A549 (cell line): ENCODE measurements at regions not wholly inside any gene's neighbourhood (a gene's known extent, or its start where the extent isn't known, plus 50 kb on each side); places are given as distances from the start of the nearest gene placed in this dataset.

Experiments used
- CEBPB ChIP-seq, 2 experiments: fragments of >200 bp in 1 of 2; sonication (Bioruptor Twin) in 1 of 2; formaldehyde crosslinking in 1 of 2; IDR thresholded peaks; 2 replicates each; pipeline ENCODE4 v1.6.1; 2012 to 2016
- EP300 ChIP-seq, 2 experiments: fragments of >200 bp; sonication (Bioruptor Twin); formaldehyde crosslinking; IDR thresholded peaks; 2 replicates in 1 of 2; 3 replicates in 1 of 2; pipeline ENCODE4 v1.6.1; 2016 to 2017
- JUNB ChIP-seq: fragments of >200 bp; sonication (Bioruptor Twin); formaldehyde crosslinking; IDR thresholded peaks from 2 replicates; pipeline ENCODE4 v1.6.1; 2016
- MAFK ChIP-seq: fragments of 450-650 bp; IDR thresholded peaks from 2 replicates; pipeline ENCODE4 v1.6.1; 2014; ENCODE audit not compliant: partially characterized antibody
- TF ChIP-seq, protein P1 (sequence below): fragments of >200 bp; sonication (Bioruptor Twin); formaldehyde crosslinking; IDR thresholded peaks from 3 replicates; pipeline ENCODE4 v1.5.1; 2016

DNA sequence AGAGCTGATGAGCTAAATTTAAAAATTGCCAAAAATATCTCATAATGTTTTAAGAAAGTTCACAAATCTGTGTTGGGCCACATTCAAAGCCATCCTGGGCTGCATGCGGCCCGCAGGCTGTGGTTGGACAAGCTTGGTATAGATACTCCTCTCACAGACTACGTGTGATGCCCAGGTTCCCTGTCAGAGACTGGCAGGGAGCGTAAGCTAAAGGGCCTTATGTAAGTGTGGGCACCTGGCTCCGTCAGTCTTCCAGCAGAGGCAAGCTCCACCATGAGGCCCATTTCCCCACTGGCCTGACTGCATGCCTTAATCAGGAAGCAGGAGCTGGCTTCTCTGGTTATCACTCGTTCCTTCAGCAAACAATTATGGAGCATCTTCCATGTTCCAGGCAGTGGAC is 200.2 kb downstream of the FOXO1 start:
- TF ChIP-seq JUNB (no peak), EP300 (IDR thresholded peaks at IDR 0.05) (no peak), MAFK (no peak), CEBPB (IDR thresholded peaks at IDR 0.05) (no peak)
- TF ChIP-seq, protein P1, sequence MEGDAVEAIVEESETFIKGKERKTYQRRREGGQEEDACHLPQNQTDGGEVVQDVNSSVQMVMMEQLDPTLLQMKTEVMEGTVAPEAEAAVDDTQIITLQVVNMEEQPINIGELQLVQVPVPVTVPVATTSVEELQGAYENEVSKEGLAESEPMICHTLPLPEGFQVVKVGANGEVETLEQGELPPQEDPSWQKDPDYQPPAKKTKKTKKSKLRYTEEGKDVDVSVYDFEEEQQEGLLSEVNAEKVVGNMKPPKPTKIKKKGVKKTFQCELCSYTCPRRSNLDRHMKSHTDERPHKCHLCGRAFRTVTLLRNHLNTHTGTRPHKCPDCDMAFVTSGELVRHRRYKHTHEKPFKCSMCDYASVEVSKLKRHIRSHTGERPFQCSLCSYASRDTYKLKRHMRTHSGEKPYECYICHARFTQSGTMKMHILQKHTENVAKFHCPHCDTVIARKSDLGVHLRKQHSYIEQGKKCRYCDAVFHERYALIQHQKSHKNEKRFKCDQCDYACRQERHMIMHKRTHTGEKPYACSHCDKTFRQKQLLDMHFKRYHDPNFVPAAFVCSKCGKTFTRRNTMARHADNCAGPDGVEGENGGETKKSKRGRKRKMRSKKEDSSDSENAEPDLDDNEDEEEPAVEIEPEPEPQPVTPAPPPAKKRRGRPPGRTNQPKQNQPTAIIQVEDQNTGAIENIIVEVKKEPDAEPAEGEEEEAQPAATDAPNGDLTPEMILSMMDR = no peak
